Colon (tissue), 2 donors: ENCODE measurements at regions not wholly inside any gene's neighbourhood (a gene's known extent, or its start where the extent isn't known, plus 50 kb on each side); places are given as distances from the start of the nearest gene placed in this dataset.
A peak's percentile ranks its signal among the peaks of the same experiment; 100 is the strongest.
"Not testable (repeated sequence)": the region's sequence is repeated elsewhere in the genome, so short reads cannot be mapped to it uniquely, and the experiment has no call there.

Experiments used
- FAIRE-seq: peaks from 2 replicates; lab custom pipeline; 2012; peaks lifted over from hg19 to GRCh38; lab: Jason Lieb, UNC
- donor health status: control.
- donor health status: control.

DNA sequence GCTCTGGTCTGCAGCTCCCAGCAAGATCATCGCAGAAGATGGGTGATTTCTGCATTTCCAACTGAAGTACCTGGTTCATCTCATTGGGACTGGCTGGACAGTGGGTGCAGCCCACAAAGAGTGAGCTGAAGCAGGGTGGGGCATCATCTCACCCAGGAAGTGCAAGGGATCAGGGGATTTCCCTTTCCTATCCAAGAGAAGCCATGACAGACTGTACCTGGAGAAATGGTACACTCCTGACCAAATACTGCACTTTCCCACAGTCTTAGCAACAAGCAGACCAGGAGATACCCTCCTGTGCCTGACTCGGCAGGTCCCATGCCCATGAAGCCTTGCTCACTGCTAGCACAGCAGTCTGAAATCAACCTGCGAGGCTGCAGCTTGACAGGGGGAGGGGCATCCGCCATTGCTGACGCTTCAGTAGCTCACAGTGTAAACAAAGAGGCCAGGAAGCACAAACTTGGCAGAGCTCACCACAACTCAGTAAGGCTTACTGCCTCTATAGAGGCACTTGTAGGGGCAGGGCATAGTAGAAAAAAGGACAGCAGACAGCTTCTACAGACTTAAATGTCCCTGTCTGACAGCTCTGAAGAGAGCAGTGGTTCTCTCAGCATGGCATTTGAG lies 60.5 kb downstream of the AREG start:
- not testable (repeated sequence) for FAIRE-seq

DNA sequence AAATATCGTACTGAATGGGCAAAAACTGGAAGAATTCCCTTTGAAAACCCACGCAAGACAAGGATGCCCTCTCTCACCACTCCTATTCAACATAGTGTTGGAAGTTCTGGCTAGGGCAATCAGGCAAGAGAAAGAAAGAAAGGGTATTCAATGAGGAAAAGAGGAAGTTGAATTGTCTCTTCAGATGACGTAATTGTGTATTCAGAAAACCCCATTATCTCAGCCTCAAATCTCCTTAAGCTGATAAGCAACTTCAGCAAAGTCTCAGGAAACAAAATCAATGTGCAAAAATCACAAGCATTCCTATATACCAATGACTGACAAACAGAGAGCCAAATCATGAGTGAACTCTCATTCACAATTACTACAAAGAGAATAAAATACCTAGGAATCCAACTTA lies 64.4 kb downstream of the AREG start:
- not testable (repeated sequence) for FAIRE-seq

DNA sequence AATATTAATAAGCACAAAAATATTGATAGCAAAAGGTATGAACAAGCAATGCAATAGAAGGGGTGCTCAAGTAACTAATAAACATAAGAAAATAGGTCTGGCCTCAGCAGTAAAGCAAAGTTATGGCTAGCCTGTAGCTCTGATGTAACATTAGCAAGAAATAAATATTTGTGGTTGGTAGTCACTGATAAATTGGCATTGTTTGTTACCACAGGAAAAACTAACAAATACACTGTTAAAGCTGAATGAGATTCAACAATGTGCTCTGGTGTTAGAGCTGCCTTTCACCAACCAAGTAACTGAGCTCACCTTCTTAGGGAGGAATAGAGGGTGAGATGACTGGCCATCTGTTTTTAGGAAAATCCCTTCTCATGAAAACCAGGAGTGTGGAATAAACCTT lies 71.4 kb downstream of the AREG start:
- FAIRE-seq: no peak

GRCh38 chr4:74517996-74518395 lies 73.1 kb downstream of the AREG start:
- no peak for FAIRE-seq

- no peak for FAIRE-seq
Observed at GRCh38 chr4:74522251-74522991, 77.5 kb downstream of the AREG start.

DNA sequence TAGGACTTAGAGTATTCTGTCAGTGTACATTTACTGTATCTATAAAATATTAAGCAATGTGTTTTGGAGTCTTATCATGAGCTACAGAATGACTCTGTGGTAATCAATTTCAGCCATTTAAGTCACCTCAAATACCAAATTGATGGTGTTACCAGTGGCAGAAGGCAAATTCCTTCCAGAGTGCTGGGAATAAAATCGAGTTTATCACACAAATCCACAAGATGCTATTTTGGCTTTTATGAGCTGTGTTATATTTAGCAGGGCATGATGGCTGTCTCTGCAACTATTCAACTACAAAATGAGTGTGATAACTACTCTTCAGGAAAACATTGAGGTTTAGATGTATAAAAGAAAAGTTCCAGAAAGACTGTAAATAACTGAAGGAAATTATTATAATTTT lies 78.2 kb downstream of the AREG start:
- FAIRE-seq: no peak

- no peak for FAIRE-seq
Observed at GRCh38 chr4:74524985-74525384, 80.0 kb downstream of the AREG start.

GRCh38 chr4:74527049-74527448 lies 82.1 kb downstream of the AREG start:
- no peak for FAIRE-seq

GRCh38 chr4:74528178-74528577 lies 83.2 kb downstream of the AREG start:
- no peak for FAIRE-seq

- no peak for FAIRE-seq
Observed at GRCh38 chr4:74529284-74530041, 84.5 kb downstream of the AREG start.

DNA sequence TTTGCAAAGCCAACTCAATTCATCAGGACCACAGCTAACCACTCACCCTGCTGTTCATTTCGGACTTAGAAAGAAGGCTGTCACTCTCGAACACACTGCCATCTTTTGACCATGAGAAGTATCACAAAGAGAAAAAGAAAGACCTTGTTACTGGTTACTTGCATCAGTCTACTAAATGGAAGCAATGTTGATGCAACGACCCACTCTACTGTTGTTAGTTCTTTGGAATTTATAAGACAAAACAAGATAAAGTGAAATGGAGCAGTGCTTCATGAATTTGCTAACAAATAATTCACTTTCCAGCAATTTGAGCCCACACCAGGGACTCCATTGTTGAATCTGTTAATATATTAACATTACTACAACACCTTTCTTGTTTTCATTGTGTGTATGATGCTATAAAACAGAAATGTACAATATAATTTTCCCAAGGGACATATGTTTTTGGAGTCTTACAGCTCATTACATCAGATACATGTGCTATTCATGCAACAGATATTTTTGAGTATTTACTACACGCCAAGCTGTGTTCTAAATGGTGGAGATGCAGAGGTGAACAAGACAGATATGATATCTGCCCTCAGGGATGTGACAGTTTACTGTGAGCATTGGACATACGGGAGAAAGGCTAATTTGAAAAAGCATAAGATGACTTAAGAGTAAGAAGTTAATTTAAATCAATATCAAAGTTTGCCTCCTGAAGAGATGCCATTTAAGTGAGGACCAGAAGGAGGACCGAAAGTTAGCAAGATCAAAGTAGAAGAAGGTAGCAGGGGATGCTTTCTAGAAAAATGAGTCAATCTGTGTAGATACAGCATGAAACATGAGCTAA lies 87.2 kb downstream of the AREG start:
- FAIRE-seq: peak; percentile 33

DNA sequence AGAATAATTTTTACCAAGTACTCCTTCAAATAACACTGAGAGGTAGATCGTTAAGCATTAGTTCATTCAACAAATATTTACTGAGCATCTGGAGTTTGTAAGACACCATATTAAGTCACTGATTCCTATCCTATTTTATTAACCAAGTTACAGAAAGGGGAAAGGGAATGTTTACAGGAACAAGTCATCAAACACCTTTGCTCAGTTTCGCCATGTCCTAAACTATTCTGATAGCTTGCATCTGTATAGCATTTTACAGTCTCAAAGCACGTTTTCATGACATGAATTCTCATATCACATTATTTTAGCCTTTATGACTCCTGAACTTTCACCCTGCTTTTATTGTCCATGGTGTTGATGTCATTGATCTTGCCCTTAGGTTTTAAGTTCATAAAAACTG lies 89.2 kb downstream of the AREG start:
- FAIRE-seq: no peak

GRCh38 chr4:74534936-74535335 lies 90.0 kb downstream of the AREG start:
- no peak for FAIRE-seq

GRCh38 chr4:74535512-74535911 lies 90.6 kb downstream of the AREG start:
- no peak for FAIRE-seq

DNA sequence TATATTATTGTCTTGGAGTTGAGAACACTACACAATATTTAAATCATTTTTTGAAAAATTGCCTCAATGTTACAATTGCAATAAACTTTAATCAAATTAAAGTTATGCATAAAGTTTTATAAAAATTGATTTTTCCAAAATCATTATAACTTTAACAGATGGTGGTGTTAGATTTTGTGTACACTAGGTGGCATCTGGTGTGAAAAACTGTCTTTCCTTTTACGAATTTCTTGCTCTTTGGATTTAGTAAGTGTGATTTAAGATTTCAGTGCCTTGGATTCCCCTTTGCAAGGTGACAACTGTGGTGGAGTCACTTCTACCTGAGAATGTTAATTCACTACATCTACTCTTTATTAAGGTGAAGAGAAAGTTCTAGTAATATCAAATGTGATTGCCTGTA lies 91.6 kb downstream of the AREG start:
- FAIRE-seq: no peak

DNA sequence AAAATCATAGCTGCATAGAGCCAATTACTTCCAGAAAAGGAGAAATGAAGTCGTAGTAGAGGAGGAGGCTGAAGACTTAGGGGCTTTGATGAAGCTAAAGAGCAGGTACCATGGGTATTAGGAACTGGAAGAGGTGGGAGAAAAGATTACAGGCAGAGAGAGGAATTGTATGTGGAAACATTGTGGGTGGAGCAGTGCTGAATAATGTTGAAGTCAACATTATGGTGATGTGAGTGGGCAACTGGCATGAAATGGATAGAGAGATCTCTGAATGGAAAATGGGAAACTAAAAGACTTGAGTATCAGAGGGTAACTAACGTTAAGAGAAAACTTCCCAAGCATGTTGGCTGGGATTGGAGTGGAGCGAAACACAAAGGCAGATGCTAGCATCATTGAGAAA lies 92.5 kb downstream of the AREG start:
- no peak for FAIRE-seq

DNA sequence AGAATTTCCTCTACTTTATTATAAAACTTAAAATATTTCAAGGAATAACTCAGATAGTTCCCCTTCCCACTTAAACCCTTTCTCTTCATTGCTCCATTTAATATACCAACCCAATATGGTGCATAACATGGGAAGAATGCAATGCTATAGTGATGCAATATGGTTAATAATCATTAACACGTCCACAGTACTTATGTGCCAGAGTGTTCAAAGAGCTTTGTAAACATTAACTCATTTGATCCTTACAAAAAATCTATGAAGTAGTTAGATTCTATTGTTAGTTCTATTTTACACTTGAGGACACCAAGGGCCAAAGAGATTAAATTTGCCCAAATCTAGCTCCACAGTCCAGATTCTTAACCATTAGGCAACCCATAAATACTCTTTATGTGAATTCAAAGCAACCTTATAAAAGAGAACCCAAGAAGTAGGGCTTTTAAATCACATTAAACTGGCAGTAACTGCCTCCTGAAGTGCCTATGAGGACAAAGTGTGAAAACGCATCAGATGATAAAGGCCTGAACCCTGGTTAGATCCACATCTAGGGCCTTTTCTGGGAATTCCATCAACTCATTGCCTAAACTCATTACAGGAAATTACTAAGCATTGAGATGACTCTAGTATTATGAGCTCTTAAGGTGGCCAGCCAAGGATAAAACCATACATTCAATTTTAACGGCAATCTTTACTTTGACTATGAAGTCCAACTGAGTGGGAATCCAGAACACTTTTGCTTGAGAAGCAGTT lies 94.3 kb downstream of the AREG start:
- peak; percentile 74 for FAIRE-seq

DNA sequence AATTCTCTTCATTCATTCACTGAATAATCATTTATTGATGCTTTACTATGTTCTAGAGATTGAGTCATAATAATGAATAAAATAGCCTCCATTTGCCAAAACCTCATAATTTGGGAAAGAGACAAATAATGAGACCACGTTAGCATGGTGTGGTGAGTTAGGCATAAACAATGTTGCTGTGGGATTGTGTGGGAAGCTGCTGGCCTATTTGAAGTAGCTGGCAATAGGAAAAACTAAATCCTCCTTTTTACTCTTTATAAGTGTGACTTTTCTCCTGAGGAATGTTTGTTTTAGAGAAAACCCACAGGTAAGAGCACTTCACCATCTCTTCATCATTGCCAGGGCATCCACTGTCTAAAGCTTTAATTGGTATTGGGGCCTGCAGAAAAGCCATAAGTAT lies 95.3 kb downstream of the AREG start:
- FAIRE-seq: no peak

DNA sequence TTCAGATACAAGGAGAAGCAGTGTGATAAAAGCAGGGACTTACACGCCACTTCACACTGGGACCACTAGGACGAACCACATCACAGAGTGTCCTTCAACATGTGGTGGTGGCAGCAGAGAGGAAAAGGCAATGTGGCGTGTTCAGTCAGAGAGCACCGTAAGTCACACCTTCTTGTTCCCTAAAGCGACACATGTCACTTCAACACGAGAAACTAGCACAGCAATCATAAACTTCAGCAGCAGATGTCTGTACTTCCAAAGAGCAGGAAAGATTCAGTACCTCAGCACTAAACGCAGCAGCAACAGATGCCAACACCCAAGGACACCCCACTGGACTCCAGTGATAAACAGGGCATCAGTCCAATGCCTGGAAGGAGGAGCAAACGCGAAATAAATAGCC lies 96.7 kb downstream of the AREG start:
- no peak for FAIRE-seq

DNA sequence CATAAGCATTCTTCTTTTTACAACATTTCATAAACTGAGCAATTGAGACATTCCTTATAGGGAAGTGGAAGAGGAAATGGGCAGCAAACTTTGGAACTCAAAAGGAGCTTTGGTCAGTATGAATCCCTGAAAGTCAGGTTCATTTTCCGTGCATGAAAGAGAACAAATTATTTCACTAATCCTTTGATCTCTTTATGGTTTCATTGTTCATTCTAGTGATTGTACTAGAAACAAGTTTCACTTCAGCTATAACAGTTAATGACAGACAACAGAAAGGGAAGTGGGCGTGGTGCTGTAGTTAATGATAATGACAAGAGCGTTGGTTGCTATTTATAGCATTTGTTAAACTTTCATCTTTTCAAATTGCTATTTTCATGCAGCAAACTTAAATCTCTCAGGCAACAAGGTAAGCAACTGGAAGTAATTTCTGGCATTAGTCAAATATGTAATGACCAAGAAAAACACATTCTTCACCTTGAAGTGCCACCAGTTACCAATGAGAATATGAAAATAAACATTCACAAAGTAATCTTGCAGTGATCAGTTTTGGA lies 98.4 kb downstream of the AREG start:
- peak; percentile 91 for FAIRE-seq

DNA sequence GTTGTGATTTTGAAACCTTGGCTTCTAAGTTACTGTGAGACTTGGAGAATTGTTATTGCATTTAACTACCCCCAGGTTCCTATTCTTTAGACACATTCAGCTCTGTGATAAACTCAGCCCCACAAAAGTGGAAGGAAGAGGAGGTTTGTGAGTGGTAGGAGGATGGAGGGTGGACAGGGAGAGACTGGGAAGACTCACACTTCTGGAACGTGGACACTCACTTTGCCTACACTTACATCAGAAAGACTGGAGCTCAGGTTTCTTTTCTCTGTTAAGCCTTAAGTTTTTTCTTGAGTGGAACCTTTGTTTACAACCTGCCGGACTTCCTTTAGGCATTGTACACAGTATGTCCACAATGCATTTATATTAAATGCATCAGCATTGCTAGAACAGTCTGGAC lies 99.0 kb downstream of the AREG start:
- FAIRE-seq: no peak
